ENCODE measurements at regions not wholly inside any gene's neighbourhood (a gene's known extent, or its start where the extent isn't known, plus 50 kb on each side); places are given as distances from the start of the nearest gene placed in this dataset.
A peak's percentile ranks its signal among the peaks of the same experiment; 100 is the strongest.
"Not testable (repeated sequence)": the region's sequence is repeated elsewhere in the genome, so short reads cannot be mapped to it uniquely, and the experiment has no call there.

GRCh38 chr9:41367301-41367700, 178.2 kb upstream of the ZNG1F start:
- not testable (repeated sequence) for DNase-seq (ENCODE audit: low spot score)

- DNase-seq (ENCODE audit: low spot score): not testable (repeated sequence)
These were observed 172.7 kb upstream of the ZNG1F start for GRCh38 chr9:41361790-41362189.

GRCh38 chr9:41359116-41359515, 170.0 kb upstream of the ZNG1F start:
- peak; percentile 42 for DNase-seq (ENCODE audit: low spot score)

- DNase-seq (ENCODE audit: low spot score): peak; percentile 68
These were observed 169.6 kb upstream of the ZNG1F start for GRCh38 chr9:41358682-41359081.

GRCh38 chr9:41357918-41358404, 168.8 kb upstream of the ZNG1F start:
- not testable (repeated sequence) for DNase-seq (ENCODE audit: low spot score)

- DNase-seq (ENCODE audit: low spot score): not testable (repeated sequence)
These were observed 168.2 kb upstream of the ZNG1F start for GRCh38 chr9:41357350-41357748.

GRCh38 chr9:41356588-41357349, 167.7 kb upstream of the ZNG1F start:
- peak; percentile 42 for DNase-seq (ENCODE audit: low spot score)

- not testable (repeated sequence) for DNase-seq (ENCODE audit: low spot score)
These were observed 166.8 kb upstream of the ZNG1F start for GRCh38 chr9:41355712-41356450.

GRCh38 chr9:41354978-41355377, 165.9 kb upstream of the ZNG1F start:
- DNase-seq (ENCODE audit: low spot score): peak; percentile 12

- not testable (repeated sequence) for DNase-seq (ENCODE audit: low spot score)
These were observed 165.2 kb upstream of the ZNG1F start for GRCh38 chr9:41354060-41354934.

GRCh38 chr9:41353026-41353425, 163.9 kb upstream of the ZNG1F start:
- DNase-seq (ENCODE audit: low spot score): not testable (repeated sequence)

- DNase-seq (ENCODE audit: low spot score): not testable (repeated sequence)
These were observed 163.3 kb upstream of the ZNG1F start for GRCh38 chr9:41352390-41352789.

- DNase-seq (ENCODE audit: low spot score): not testable (repeated sequence)
These were observed 158.8 kb upstream of the ZNG1F start for GRCh38 chr9:41347893-41348292.

- not testable (repeated sequence) for DNase-seq (ENCODE audit: low spot score)
These were observed 143.4 kb upstream of the ZNG1F start for GRCh38 chr9:41332562-41332961.

- DNase-seq (ENCODE audit: low spot score): not testable (repeated sequence)
These were observed 132.2 kb upstream of the ZNG1F start for GRCh38 chr9:41321277-41321676.

- not testable (repeated sequence) for DNase-seq (ENCODE audit: low spot score)
These were observed 119.8 kb upstream of the ZNG1F start for GRCh38 chr9:41308953-41309352.

- not testable (repeated sequence) for DNase-seq (ENCODE audit: low spot score)
These were observed 96.6 kb upstream of the ZNG1F start for GRCh38 chr9:41285744-41286143.

- not testable (repeated sequence) for DNase-seq (ENCODE audit: low spot score)
These were observed 91.5 kb upstream of the ZNG1F start for GRCh38 chr9:41280299-41281238.

GRCh38 chr9:41279437-41279836, 90.3 kb upstream of the ZNG1F start:
- not testable (repeated sequence) for DNase-seq (ENCODE audit: low spot score)

- DNase-seq (ENCODE audit: low spot score): not testable (repeated sequence)
These were observed 89.9 kb upstream of the ZNG1F start for GRCh38 chr9:41279033-41279432.
